Osteocyte (in vitro differentiated cells): ENCODE measurements at regions not wholly inside any gene's neighbourhood (a gene's known extent, or its start where the extent isn't known, plus 50 kb on each side); places are given as distances from the start of the nearest gene placed in this dataset.

ENCODE experiments used
- DNase-seq: peaks from one replicate; pipeline ENCODE4 v3.0.0; 2021; ENCODE audit warnings: mixed read lengths; ENCODE audit not compliant: unreplicated experiment; ENCODE audit errors: extremely low spot score
- H3K27ac Mint-ChIP-seq: one replicate; pipeline ENCODE4 v1.8.0; 2021; ENCODE audit warnings: mild to moderate bottlenecking, mixed read lengths; ENCODE audit not compliant: unreplicated experiment
- H3K27me3 Mint-ChIP-seq: one replicate; pipeline ENCODE4 v1.8.0; 2021; ENCODE audit warnings: mixed read lengths; ENCODE audit not compliant: unreplicated experiment
- H3K36me3 Mint-ChIP-seq: one replicate; pipeline ENCODE4 v1.8.0; 2021; ENCODE audit warnings: mixed read lengths; ENCODE audit not compliant: unreplicated experiment
- H3K4me1 Mint-ChIP-seq: one replicate; pipeline ENCODE4 v1.8.0; 2021; ENCODE audit warnings: mixed read lengths; ENCODE audit not compliant: unreplicated experiment
- H3K4me3 Mint-ChIP-seq: one replicate; pipeline ENCODE4 v1.8.0; 2021; ENCODE audit warnings: mild to moderate bottlenecking, moderate library complexity, mixed read lengths; ENCODE audit not compliant: unreplicated experiment
- H3K9me3 Mint-ChIP-seq: one replicate; pipeline ENCODE4 v1.8.0; 2021; ENCODE audit warnings: mixed read lengths; ENCODE audit not compliant: unreplicated experiment
- CTCF ChIP-seq: fragments of 200-600 bp; sonication (generic); IDR thresholded peaks from 2 replicates; pipeline ENCODE4 v1.5.0; 2021; ENCODE audit warnings: antibody characterized with exemption, mild to moderate bottlenecking, moderate library complexity

- TF ChIP-seq CTCF = no peak
- Mint-ChIP-seq H3K27ac (no peak overlapping the region), H3K9me3 (no peaks in the 10 kb centered on the region)
These were observed 66.3 kb downstream of the MTERF1 start for GRCh38 chr7:91814189-91814588.

More at GRCh38 chr7:91814189-91814588, 66.3 kb downstream of the MTERF1 start:
- DNase-seq = no peak
- no peaks in the 10 kb centered on the region for H3K4me1 Mint-ChIP-seq
- H3K36me3 Mint-ChIP-seq = no peaks in the 10 kb centered on the region
- no peak overlapping the region for H3K4me3 Mint-ChIP-seq
- H3K27me3 Mint-ChIP-seq = peaks cover 15% of the 10 kb centered on the region
